K562 (cell line): ENCODE measurements at regions not wholly inside any gene's neighbourhood (a gene's known extent, or its start where the extent isn't known, plus 50 kb on each side); places are given as distances from the start of the nearest gene placed in this dataset.

Experiments
- FOXK2 ChIP-seq, 2 experiments: fragments of 450-650 bp; IDR thresholded peaks in 1 of 2; conservative IDR thresholded peaks in 1 of 2; 2 replicates each; pipeline ENCODE4 v1.6.1; 2016; ENCODE audit warnings: low read depth in 2 of 2, mild to moderate bottlenecking in 1 of 2
- JUN ChIP-seq, 2 experiments: sonication (generic) in 1 of 2; formaldehyde crosslinking in 1 of 2; IDR thresholded peaks; 2 replicates each; pipeline versions ENCODE4 v1.6.1 to v1.8.0; 2012 to 2022; ENCODE audit warnings: borderline replicate concordance in 2 of 2, mild to moderate bottlenecking in 2 of 2, improper control_type of control experiment in 1 of 2, low read depth in 1 of 2, low read length in 1 of 2, missing genetic modification reagents in 1 of 2
- POLR2G ChIP-seq: fragments of 200-400 bp; formaldehyde crosslinking; IDR thresholded peaks from 2 replicates; pipeline ENCODE4 v1.6.1; 2017; ENCODE audit warnings: low read depth, mild to moderate bottlenecking, antibody characterized with exemption, low read length, moderate library complexity
- RFX5 ChIP-seq: IDR thresholded peaks from 2 replicates; pipeline ENCODE4 v1.6.1; 2011; ENCODE audit warnings: low read depth, mild to moderate bottlenecking, improper control_type of control experiment, low read length
- SIN3B ChIP-seq: fragments of 450-650 bp; IDR thresholded peaks from 2 replicates; pipeline ENCODE4 v1.6.1; 2017; ENCODE audit warnings: low read depth, mild to moderate bottlenecking, moderate library complexity
- TF ChIP-seq, protein P1 (sequence below), 3 experiments: IDR thresholded peaks in 2 of 3; conservative IDR thresholded peaks in 1 of 3; 2 replicates each; pipeline ENCODE4 v1.5.1; 2011 to 2012; ENCODE audit warnings: low read length in 3 of 3, mild to moderate bottlenecking in 3 of 3, control low read depth in 2 of 3, improper control_type of control experiment in 1 of 3, inconsistent platforms in 1 of 3, low read depth in 1 of 3, mixed read lengths in 1 of 3, moderate library complexity in 1 of 3; ENCODE audit not compliant: insufficient read depth in 2 of 3
- TF ChIP-seq, protein P2 (sequence below): sonication (generic); formaldehyde crosslinking; IDR thresholded peaks from 2 replicates; pipeline ENCODE4 v1.9.0; 2022; ENCODE audit warnings: mild to moderate bottlenecking, missing genetic modification reagents
- TF ChIP-seq, protein P3 (sequence below), 2 experiments: fragments of 450-650 bp; conservative IDR thresholded peaks; 2 replicates each; pipeline ENCODE4 v1.6.1; 2017; ENCODE audit warnings: mild to moderate bottlenecking in 2 of 2, moderate library complexity in 2 of 2
- TF ChIP-seq, protein P4 (sequence below), 2 experiments: fragments of 150-350 bp in 1 of 2; IDR thresholded peaks; 2 replicates each; pipeline ENCODE4 v1.6.1; 2012 to 2016; ENCODE audit warnings: low read depth in 2 of 2, low read length in 2 of 2, mild to moderate bottlenecking in 1 of 2, moderate library complexity in 1 of 2

DNA sequence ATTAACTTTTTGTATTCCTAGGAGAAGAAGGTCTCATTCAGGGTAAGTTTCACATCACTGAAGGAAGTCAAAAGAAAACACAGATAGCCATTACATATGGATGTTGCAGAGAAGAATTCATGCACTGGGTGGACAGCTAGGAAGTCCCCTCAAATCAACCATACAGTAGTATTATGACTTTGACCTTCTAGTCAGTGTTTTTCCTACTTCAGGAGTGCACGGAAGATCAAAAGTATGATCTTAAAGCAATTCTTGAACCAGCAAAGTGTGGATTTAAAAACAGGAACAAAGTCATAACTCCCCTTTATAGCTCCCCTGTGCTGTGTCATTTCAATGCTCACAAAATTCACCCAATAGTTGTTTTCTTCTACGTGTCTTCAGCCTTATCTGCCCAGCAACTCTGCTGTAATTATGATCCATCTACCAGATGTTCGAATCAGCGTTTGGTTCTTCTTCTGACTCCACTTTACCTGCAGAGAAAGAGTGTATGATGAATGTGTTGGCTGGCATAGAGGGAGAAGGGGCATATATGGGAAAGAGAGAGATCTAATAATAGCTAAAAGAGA, 118.1 kb upstream of the MEIS2 start:
- TF ChIP-seq, protein P1, sequence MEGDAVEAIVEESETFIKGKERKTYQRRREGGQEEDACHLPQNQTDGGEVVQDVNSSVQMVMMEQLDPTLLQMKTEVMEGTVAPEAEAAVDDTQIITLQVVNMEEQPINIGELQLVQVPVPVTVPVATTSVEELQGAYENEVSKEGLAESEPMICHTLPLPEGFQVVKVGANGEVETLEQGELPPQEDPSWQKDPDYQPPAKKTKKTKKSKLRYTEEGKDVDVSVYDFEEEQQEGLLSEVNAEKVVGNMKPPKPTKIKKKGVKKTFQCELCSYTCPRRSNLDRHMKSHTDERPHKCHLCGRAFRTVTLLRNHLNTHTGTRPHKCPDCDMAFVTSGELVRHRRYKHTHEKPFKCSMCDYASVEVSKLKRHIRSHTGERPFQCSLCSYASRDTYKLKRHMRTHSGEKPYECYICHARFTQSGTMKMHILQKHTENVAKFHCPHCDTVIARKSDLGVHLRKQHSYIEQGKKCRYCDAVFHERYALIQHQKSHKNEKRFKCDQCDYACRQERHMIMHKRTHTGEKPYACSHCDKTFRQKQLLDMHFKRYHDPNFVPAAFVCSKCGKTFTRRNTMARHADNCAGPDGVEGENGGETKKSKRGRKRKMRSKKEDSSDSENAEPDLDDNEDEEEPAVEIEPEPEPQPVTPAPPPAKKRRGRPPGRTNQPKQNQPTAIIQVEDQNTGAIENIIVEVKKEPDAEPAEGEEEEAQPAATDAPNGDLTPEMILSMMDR (IDR thresholded peaks at IDR 0.05 in 2 of 3, conservative IDR thresholded peaks at IDR 0.05 in 1 of 3; ENCODE audit: insufficient read depth in 2 of 3, low read depth in 1 of 3, low read length in 3 of 3): no peak
- TF ChIP-seq, protein P2, sequence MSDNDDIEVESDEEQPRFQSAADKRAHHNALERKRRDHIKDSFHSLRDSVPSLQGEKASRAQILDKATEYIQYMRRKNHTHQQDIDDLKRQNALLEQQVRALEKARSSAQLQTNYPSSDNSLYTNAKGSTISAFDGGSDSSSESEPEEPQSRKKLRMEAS: no peak
- TF ChIP-seq, protein P3, sequence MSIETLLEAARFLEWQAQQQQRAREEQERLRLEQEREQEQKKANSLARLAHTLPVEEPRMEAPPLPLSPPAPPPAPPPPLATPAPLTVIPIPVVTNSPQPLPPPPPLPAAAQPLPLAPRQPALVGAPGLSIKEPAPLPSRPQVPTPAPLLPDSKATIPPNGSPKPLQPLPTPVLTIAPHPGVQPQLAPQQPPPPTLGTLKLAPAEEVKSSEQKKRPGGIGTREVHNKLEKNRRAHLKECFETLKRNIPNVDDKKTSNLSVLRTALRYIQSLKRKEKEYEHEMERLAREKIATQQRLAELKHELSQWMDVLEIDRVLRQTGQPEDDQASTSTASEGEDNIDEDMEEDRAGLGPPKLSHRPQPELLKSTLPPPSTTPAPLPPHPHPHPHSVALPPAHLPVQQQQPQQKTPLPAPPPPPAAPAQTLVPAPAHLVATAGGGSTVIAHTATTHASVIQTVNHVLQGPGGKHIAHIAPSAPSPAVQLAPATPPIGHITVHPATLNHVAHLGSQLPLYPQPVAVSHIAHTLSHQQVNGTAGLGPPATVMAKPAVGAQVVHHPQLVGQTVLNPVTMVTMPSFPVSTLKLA (conservative IDR thresholded peaks at IDR 0.05): no peak
- no peak for TF ChIP-seq JUN (IDR thresholded peaks at IDR 0.05; ENCODE audit: borderline replicate concordance, low read depth, low read length)
- TF ChIP-seq JUN (CRISPR knock-in tag; IDR thresholded peaks at IDR 0.05; ENCODE audit: borderline replicate concordance): no peak
- no peak for TF ChIP-seq POLR2G
- TF ChIP-seq, protein P4, sequence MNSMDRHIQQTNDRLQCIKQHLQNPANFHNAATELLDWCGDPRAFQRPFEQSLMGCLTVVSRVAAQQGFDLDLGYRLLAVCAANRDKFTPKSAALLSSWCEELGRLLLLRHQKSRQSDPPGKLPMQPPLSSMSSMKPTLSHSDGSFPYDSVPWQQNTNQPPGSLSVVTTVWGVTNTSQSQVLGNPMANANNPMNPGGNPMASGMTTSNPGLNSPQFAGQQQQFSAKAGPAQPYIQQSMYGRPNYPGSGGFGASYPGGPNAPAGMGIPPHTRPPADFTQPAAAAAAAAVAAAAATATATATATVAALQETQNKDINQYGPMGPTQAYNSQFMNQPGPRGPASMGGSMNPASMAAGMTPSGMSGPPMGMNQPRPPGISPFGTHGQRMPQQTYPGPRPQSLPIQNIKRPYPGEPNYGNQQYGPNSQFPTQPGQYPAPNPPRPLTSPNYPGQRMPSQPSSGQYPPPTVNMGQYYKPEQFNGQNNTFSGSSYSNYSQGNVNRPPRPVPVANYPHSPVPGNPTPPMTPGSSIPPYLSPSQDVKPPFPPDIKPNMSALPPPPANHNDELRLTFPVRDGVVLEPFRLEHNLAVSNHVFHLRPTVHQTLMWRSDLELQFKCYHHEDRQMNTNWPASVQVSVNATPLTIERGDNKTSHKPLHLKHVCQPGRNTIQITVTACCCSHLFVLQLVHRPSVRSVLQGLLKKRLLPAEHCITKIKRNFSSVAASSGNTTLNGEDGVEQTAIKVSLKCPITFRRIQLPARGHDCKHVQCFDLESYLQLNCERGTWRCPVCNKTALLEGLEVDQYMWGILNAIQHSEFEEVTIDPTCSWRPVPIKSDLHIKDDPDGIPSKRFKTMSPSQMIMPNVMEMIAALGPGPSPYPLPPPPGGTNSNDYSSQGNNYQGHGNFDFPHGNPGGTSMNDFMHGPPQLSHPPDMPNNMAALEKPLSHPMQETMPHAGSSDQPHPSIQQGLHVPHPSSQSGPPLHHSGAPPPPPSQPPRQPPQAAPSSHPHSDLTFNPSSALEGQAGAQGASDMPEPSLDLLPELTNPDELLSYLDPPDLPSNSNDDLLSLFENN (IDR thresholded peaks at IDR 0.05; ENCODE audit: low read depth in 2 of 2, low read length in 2 of 2): no peak
- TF ChIP-seq FOXK2 (conservative IDR thresholded peaks at IDR 0.05 in 1 of 2, IDR thresholded peaks at IDR 0.05 in 1 of 2; ENCODE audit: low read depth in 2 of 2): no peak
- TF ChIP-seq RFX5: no peak
- TF ChIP-seq SIN3B: no peak
